ENCODE measurements at regions not wholly inside any gene's neighbourhood (a gene's known extent, or its start where the extent isn't known, plus 50 kb on each side); places are given as distances from the start of the nearest gene placed in this dataset.

GRCh38 chr16:59164461-59164860 is 430.3 kb upstream of the GOT2 start:
- no peak for TF ChIP-seq USF2 (IDR thresholded peaks at IDR 0.05; ENCODE audit: borderline replicate concordance, low read depth, low read length)
- TF ChIP-seq CTCF (IDR thresholded peaks at IDR 0.05), result no peak
- no peak for TF ChIP-seq RXRA (IDR thresholded peaks at IDR 0.05; ENCODE audit: borderline replicate concordance, low read depth)
- TF ChIP-seq TAF1 (IDR thresholded peaks at IDR 0.05; ENCODE audit: borderline replicate concordance, low read depth, low read length), result no peak

All from SK-N-SH (cell line).